IMR-90 (cell line): ENCODE measurements at regions not wholly inside any gene's neighbourhood (a gene's known extent, or its start where the extent isn't known, plus 50 kb on each side); places are given as distances from the start of the nearest gene placed in this dataset.
"Not testable (repeated sequence)": the region's sequence is repeated elsewhere in the genome, so short reads cannot be mapped to it uniquely, and the experiment has no call there.

Source experiments
- ATAC-seq: fragments of 200-7000 bp; cut with Tn5 transposase; 2 replicates; pipeline ENCODE4 v1.9.1; 2020; ENCODE audit warnings: low read depth, mild to moderate bottlenecking, moderate library complexity
- BruUV-seq: library from RNA; stranded (reverse); fragments of 400-500 nt; replicated peaks from 2 replicates; lab custom pipeline; 2021; lab: Mats Ljungman, UMichigan
- CTCF ChIA-PET: fragments of 300-600 bp; formaldehyde crosslinking; extraction: SDS; loops from one replicate; lab custom pipeline; 2021; ENCODE audit warnings: antibody characterized with exemption; lab: Yijun Ruan, JAX
- POLR2A ChIA-PET: fragments of 300-600 bp; sonication (Branson Sonifier 250); formaldehyde crosslinking; loops from one replicate; lab custom pipeline; 2022; ENCODE audit warnings: antibody characterized with exemption; ENCODE audit not compliant: unreplicated experiment; lab: Charles Lee
- DNase-seq: peaks from one replicate; pipeline ENCODE4 v3.0.0; 2013
- H2AFZ ChIP-seq: replicated peaks from 2 replicates; pipeline ENCODE3; 2013; ENCODE audit warnings: low read length, mild to moderate bottlenecking; ENCODE audit not compliant: poor library complexity
- H2AK5ac ChIP-seq: 2 replicates; pipeline ENCODE4 v1.6.1; 2013; ENCODE audit warnings: low read depth, low read length, inconsistent platforms
- H2AK9ac ChIP-seq: replicated peaks from 2 replicates; pipeline ENCODE3; 2013; ENCODE audit warnings: mild to moderate bottlenecking, low read depth, low read length, moderate library complexity; ENCODE audit not compliant: poor library complexity
- H2BK120ac ChIP-seq: 2 replicates; pipeline ENCODE4 v1.6.1; 2013; ENCODE audit warnings: low read depth, low read length, inconsistent platforms
- H2BK15ac ChIP-seq: 3 replicates; pipeline ENCODE4 v1.6.1; 2013; ENCODE audit warnings: low read depth, low read length, inconsistent platforms
- H2BK20ac ChIP-seq: 2 replicates; pipeline ENCODE4 v1.6.1; 2013; ENCODE audit warnings: low read depth, mild to moderate bottlenecking, inconsistent platforms, low read length, moderate library complexity
- H2BK5ac ChIP-seq: 2 replicates; pipeline ENCODE4 v1.6.1; 2013; ENCODE audit warnings: mild to moderate bottlenecking, low read depth, low read length, inconsistent platforms; ENCODE audit not compliant: poor library complexity, severe bottlenecking
- H3K14ac ChIP-seq: replicated peaks from 2 replicates; pipeline ENCODE4 v1.6.1; 2013; ENCODE audit warnings: low read depth, low read length, inconsistent platforms
- H3K18ac ChIP-seq: 2 replicates; pipeline ENCODE4 v1.6.1; 2013; ENCODE audit warnings: low read depth, low read length, control low read depth
- H3K23ac ChIP-seq: 2 replicates; pipeline ENCODE4 v1.6.1; 2013; ENCODE audit warnings: low read depth, low read length, inconsistent platforms
- H3K27ac ChIP-seq: 2 replicates; pipeline ENCODE4 v1.5.1; 2013; ENCODE audit warnings: mild to moderate bottlenecking, control low read depth, low read length; ENCODE audit not compliant: insufficient read depth
- H3K27me3 ChIP-seq: 2 replicates; pipeline ENCODE4 v1.6.1; 2013; ENCODE audit warnings: low read length; ENCODE audit not compliant: control insufficient read depth, insufficient read depth
- H3K36me3 ChIP-seq: 2 replicates; pipeline ENCODE4 v1.6.1; 2013; ENCODE audit warnings: low read length, mixed read lengths; ENCODE audit not compliant: control insufficient read depth, insufficient read depth
- H3K4ac ChIP-seq: 2 replicates; pipeline ENCODE4 v1.6.1; 2013; ENCODE audit warnings: low read depth, low read length, inconsistent platforms
- H3K4me1 ChIP-seq: 2 replicates; pipeline ENCODE4 v1.6.1; 2013; ENCODE audit warnings: low read length, mixed read lengths; ENCODE audit not compliant: control insufficient read depth, insufficient read depth
- H3K4me2 ChIP-seq: 2 replicates; pipeline ENCODE4 v1.6.1; 2013; ENCODE audit warnings: low read depth, mild to moderate bottlenecking, control low read depth, low read length, moderate library complexity
- H3K4me3 ChIP-seq: 2 replicates; pipeline ENCODE4 v1.5.1; 2013; ENCODE audit warnings: low read depth, mild to moderate bottlenecking, control low read depth, low read length, moderate library complexity; ENCODE audit not compliant: insufficient read depth
- H3K56ac ChIP-seq: 2 replicates; pipeline ENCODE4 v1.6.1; 2013; ENCODE audit warnings: low read length, inconsistent platforms; ENCODE audit not compliant: insufficient read depth; ENCODE audit errors: extremely low read depth
- H3K79me1 ChIP-seq, 2 experiments: 2 replicates each; pipeline ENCODE4 v1.6.1; 2013; ENCODE audit warnings: low read length in 2 of 2, inconsistent platforms in 1 of 2, low read depth in 1 of 2
- H3K9ac ChIP-seq: 2 replicates; pipeline ENCODE4 v1.6.1; 2013; ENCODE audit warnings: low read depth, low read length, control low read depth
- H3K9me1 ChIP-seq: 2 replicates; pipeline ENCODE4 v1.6.1; 2013; ENCODE audit warnings: low read length, inconsistent platforms; ENCODE audit not compliant: insufficient read depth
- H3K9me3 ChIP-seq: 2 replicates; pipeline ENCODE4 v1.6.1; 2013; ENCODE audit warnings: low read length; ENCODE audit not compliant: control insufficient read depth, insufficient read depth
- H4K20me1 ChIP-seq: 2 replicates; pipeline ENCODE4 v1.6.1; 2013; ENCODE audit warnings: low read length, inconsistent platforms; ENCODE audit not compliant: insufficient read depth
- H4K5ac ChIP-seq: 2 replicates; pipeline ENCODE4 v1.6.1; 2013; ENCODE audit warnings: mild to moderate bottlenecking, low read depth, low read length, control low read depth
- H4K8ac ChIP-seq, 2 experiments: 2 replicates each; pipeline ENCODE4 v1.6.1; 2013; ENCODE audit warnings: low read depth in 2 of 2, low read length in 2 of 2, control low read depth in 1 of 2, inconsistent platforms in 1 of 2
- H4K91ac ChIP-seq: 2 replicates; pipeline ENCODE4 v1.6.1; 2013; ENCODE audit warnings: low read depth, low read length, inconsistent platforms; ENCODE audit not compliant: insufficient read depth
- BHLHE40 ChIP-seq: fragments of 150-350 bp; IDR thresholded peaks from 2 replicates; pipeline ENCODE4 v1.6.1; 2016; ENCODE audit warnings: mild to moderate bottlenecking, low read depth, low read length
- CTCF ChIP-seq: conservative IDR thresholded peaks from 2 replicates; pipeline ENCODE4 v1.5.1; 2012; ENCODE audit warnings: mild to moderate bottlenecking, low read depth, low read length, improper control_type of control experiment
- FOS ChIP-seq: fragments of 150-350 bp; IDR thresholded peaks from 2 replicates; pipeline ENCODE4 v1.6.1; 2016; ENCODE audit warnings: low read depth, low read length
- MAFK ChIP-seq: IDR thresholded peaks from 2 replicates; pipeline ENCODE4 v1.6.1; 2012; ENCODE audit warnings: low read depth, low read length, improper control_type of control experiment
- MXI1 ChIP-seq: IDR thresholded peaks from 2 replicates; pipeline ENCODE4 v1.6.1; 2012; ENCODE audit warnings: low read depth, mild to moderate bottlenecking, low read length, moderate library complexity, borderline replicate concordance
- NFE2L2 ChIP-seq: fragments of 150-350 bp; IDR thresholded peaks from 2 replicates; pipeline ENCODE4 v1.6.1; 2016; ENCODE audit warnings: low read depth, mild to moderate bottlenecking, low read length
- POLR2A ChIP-seq: IDR thresholded peaks from 2 replicates; pipeline ENCODE4 v1.6.1; 2012; ENCODE audit warnings: mild to moderate bottlenecking, low read depth, low read length
- RAD21 ChIP-seq: IDR thresholded peaks from 2 replicates; pipeline ENCODE4 v1.6.1; 2012; ENCODE audit warnings: low read length, improper control_type of control experiment
- RCOR1 ChIP-seq: IDR thresholded peaks from 2 replicates; pipeline ENCODE4 v1.6.1; 2012; ENCODE audit warnings: mild to moderate bottlenecking, low read length, improper control_type of control experiment; ENCODE audit not compliant: insufficient replicate concordance
- SMC3 ChIP-seq: fragments of 150-350 bp; IDR thresholded peaks from 2 replicates; pipeline ENCODE4 v1.6.1; 2016; ENCODE audit warnings: low read depth, mild to moderate bottlenecking, antibody characterized with exemption, low read length, moderate library complexity
- WGBS, 2 experiments: methylation state at CpG; one replicate each; pipeline versions ENCODE4 v1.1.5 to v1.1.7; 2013; ENCODE audit warnings: missing lambda C conversion rate in 2 of 2; ENCODE audit not compliant: insufficient read length in 1 of 2; ENCODE audit errors: extremely low coverage in 2 of 2; 5-methylcytosine and 5-hydroxymethylcytosine counted together
- dilution Hi-C: fragments of 300-500 bp; cut with HindIII; formaldehyde crosslinking; loops from one replicate; pipeline ENCODE4 v1.14.3; 2018; ENCODE audit warnings: low sequenced_read_pairs; ENCODE audit not compliant: unreplicated experiment
- in situ Hi-C: fragments of 300-500 bp; cut with MboI; formaldehyde crosslinking; loops from 3 replicates; pipeline ENCODE4 v1.14.3; 2019; ENCODE audit warnings: low sequenced_read_pairs, inconsistent platforms, mixed read lengths
- intact Hi-C: fragments of 100-400 bp; cut with micrococcal nuclease; formaldehyde crosslinking; loops from 2 replicates; pipeline ENCODE4 v1.10.0; 2022

DNA sequence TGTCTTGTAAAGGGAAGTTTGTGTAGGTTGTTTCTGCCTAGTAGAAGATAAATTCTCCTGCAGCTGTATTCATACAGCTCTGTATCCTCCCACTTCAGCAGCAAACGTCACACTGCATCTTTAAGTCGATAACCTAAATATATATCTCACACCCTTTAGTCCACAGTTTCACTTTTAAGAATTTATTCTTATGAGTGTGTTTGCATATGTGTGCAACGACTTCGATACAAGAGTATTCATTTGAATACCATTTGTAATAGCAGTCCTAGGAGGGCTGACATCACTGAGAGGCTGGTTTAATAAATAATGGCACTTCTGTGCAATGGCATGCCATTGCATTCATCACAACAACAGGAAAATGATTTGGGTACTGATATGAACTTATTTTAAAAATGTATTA lies 63.8 kb upstream of the MSH6 start:
- no peak overlapping the region for H3K4me2 ChIP-seq
- no peak overlapping the region for H3K9ac ChIP-seq
- no peaks in the 10 kb centered on the region for H3K9me1 ChIP-seq
- H3K14ac ChIP-seq, result no peak overlapping the region
- no peak for DNase-seq
- ChIA-PET POLR2A (no interaction called here), CTCF (interaction anchor here (1.4 kb wide), 1 partner anchor 15 kb away, joined by 3 read pairs; no protein-coding TSS in a partner anchor)
- H3K56ac ChIP-seq, result no peak overlapping the region
- WGBS, 2 experiments, result no CpG with 5 or more reads among the region's 4 CpGs
- H2BK5ac ChIP-seq, result no peak overlapping the region
- H2BK120ac ChIP-seq, result no peak overlapping the region
- no peak overlapping the region for H4K5ac ChIP-seq
- H2BK20ac ChIP-seq, result no peak overlapping the region
- intact Hi-C loops (loop anchor here (5.0 kb wide), 1 partner anchor 52 kb away; no protein-coding TSS in a partner anchor), in situ Hi-C loops (no loop called here), dilution Hi-C loops (no loop called here)
- H3K23ac ChIP-seq, result no peak overlapping the region
- no peaks in the 10 kb centered on the region for H3K9me3 ChIP-seq
- H3K4ac ChIP-seq, result no peak overlapping the region
- H4K91ac ChIP-seq, result no peak overlapping the region
- TF ChIP-seq NFE2L2, result no peak
- TF ChIP-seq CTCF, result no peak
- no peak for TF ChIP-seq SMC3
- TF ChIP-seq MXI1, result no peak
- TF ChIP-seq MAFK, result no peak
- no peak for TF ChIP-seq FOS
- TF ChIP-seq RCOR1, result no peak
- no peak for TF ChIP-seq BHLHE40
- no peak for TF ChIP-seq POLR2A
- no peak for TF ChIP-seq RAD21
- H4K8ac ChIP-seq, result no peak overlapping the region
- no peak for ATAC-seq
- H2AFZ ChIP-seq, result no peak overlapping the region
- H3K18ac ChIP-seq, result no peak overlapping the region
- H3K36me3 ChIP-seq, result no peaks in the 10 kb centered on the region
- no peak overlapping the region for H2AK5ac ChIP-seq
- no TSS peak for BruUV-seq
- no peaks in the 10 kb centered on the region for H3K4me1 ChIP-seq
- no peaks in the 10 kb centered on the region for H3K79me1 ChIP-seq
- H4K20me1 ChIP-seq, result no peaks in the 10 kb centered on the region
- H3K27ac ChIP-seq, result no peak overlapping the region
- H3K27me3 ChIP-seq, result peaks cover 2% of the 10 kb centered on the region
- H2AK9ac ChIP-seq, result no peak overlapping the region
- no peak overlapping the region for H3K4me3 ChIP-seq
- H2BK15ac ChIP-seq, result no peak overlapping the region

DNA sequence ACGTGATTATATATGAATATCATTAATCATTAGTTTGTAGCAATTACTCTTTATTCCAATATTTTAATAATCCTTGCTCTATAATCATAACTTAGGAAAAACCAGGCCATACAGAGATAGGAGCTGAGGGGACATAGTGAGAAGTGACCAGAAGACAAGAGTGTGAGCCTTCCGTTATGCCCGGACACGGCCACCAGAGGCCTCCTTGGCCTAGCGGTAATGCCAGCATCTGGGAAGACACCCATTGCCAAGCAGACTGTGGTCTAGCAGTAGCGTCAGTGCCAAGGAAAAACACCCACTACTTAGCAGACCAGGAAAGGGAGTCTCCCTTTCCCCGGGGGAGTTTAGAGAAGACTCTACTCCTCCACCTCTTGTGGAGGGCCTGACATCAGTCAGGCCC lies 66.6 kb upstream of the MSH6 start:
- H3K9ac ChIP-seq, DNase-seq, H3K36me3 ChIP-seq, H3K4me2 ChIP-seq, ATAC-seq, H3K9me1 ChIP-seq, in situ Hi-C loops, dilution Hi-C loops, H3K56ac ChIP-seq, H2AK9ac ChIP-seq, H2AFZ ChIP-seq, H3K14ac ChIP-seq, H4K20me1 ChIP-seq, H3K4me1 ChIP-seq, H4K8ac ChIP-seq, H2BK120ac ChIP-seq, CTCF ChIA-PET, H2AK5ac ChIP-seq, H2BK20ac ChIP-seq, BruUV-seq, H3K27ac ChIP-seq, H4K5ac ChIP-seq, H2BK15ac ChIP-seq, H3K4ac ChIP-seq, H3K23ac ChIP-seq, H3K27me3 ChIP-seq, H3K18ac ChIP-seq, H3K9me3 ChIP-seq, POLR2A ChIA-PET, H3K4me3 ChIP-seq, H2BK5ac ChIP-seq, H3K79me1 ChIP-seq, H4K91ac ChIP-seq: not testable (repeated sequence)
- no CpG with 5 or more reads among the region's 7 CpGs for WGBS, 2 experiments
- intact Hi-C loops, result loop anchor here (5.0 kb wide), 1 partner anchor 49 kb away; no protein-coding TSS in a partner anchor
